ENCODE measurements at regions not wholly inside any gene's neighbourhood (a gene's known extent, or its start where the extent isn't known, plus 50 kb on each side); places are given as distances from the start of the nearest gene placed in this dataset.

DNA sequence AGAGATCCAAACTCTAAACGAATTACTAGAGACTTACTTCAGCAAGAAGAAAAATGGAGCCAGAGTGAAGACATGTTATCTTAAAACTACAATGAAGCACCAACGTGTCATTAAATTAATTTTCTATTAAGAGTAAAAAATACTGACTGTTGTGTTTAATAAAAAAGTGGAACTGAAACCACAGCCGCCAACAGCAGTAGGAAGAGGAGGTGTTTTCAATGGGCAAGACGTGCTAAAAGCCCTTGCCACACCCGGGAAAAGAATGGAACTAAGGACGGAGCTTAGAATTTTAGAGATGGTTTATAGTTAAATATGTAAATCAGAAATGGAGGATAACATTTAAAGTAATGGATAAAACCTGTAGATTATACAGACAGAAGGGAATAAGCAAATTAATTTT is 608.7 kb downstream of the TFAP2A start:
- H4K91ac ChIP-seq (ENCODE audit: insufficient read length, low read depth, low read length): no peak overlapping the region
- no peak overlapping the region for H2BK15ac ChIP-seq (ENCODE audit: low read depth, low read length)
- peaks cover 0 to 3% (median 0%) of the 10 kb centered on the region in 3 experiments; a peak in 1 of 7 replicates for H3K36me3 Mint-ChIP-seq (ENCODE audit: insufficient read depth in 1 of 3, low read depth in 3 of 3)
- H2BK20ac ChIP-seq (ENCODE audit: low read depth, low read length, poor library complexity, severe bottlenecking): no peak overlapping the region
- no peak overlapping the region for H4K8ac ChIP-seq (replicated peaks; ENCODE audit: insufficient read length, low read depth, low read length)
- H3T11ph ChIP-seq (ENCODE audit: low read length): no peak overlapping the region
- H3K9ac ChIP-seq (ENCODE audit: extremely low read depth, insufficient read length, low read length): no peak overlapping the region
- TF ChIP-seq, protein P1, sequence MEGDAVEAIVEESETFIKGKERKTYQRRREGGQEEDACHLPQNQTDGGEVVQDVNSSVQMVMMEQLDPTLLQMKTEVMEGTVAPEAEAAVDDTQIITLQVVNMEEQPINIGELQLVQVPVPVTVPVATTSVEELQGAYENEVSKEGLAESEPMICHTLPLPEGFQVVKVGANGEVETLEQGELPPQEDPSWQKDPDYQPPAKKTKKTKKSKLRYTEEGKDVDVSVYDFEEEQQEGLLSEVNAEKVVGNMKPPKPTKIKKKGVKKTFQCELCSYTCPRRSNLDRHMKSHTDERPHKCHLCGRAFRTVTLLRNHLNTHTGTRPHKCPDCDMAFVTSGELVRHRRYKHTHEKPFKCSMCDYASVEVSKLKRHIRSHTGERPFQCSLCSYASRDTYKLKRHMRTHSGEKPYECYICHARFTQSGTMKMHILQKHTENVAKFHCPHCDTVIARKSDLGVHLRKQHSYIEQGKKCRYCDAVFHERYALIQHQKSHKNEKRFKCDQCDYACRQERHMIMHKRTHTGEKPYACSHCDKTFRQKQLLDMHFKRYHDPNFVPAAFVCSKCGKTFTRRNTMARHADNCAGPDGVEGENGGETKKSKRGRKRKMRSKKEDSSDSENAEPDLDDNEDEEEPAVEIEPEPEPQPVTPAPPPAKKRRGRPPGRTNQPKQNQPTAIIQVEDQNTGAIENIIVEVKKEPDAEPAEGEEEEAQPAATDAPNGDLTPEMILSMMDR (conservative IDR thresholded peaks at IDR 0.05): no peak
- H3K18ac ChIP-seq (ENCODE audit: insufficient read length, low read depth, low read length): no peak overlapping the region
- no peak overlapping the region for H3K4ac ChIP-seq (ENCODE audit: low read depth, low read length)
- H3K4me2 ChIP-seq (ENCODE audit: insufficient read depth, insufficient read length, low read length): no peak overlapping the region
- H3K23me2 ChIP-seq (ENCODE audit: insufficient read length, low read depth, low read length, poor library complexity, severe bottlenecking): no peaks in the 10 kb centered on the region
- H2BK5ac ChIP-seq (ENCODE audit: insufficient read length, low read length): no peak overlapping the region
- H3K27ac Mint-ChIP-seq: no peak overlapping the region
- no peak overlapping the region for H3K4me3 Mint-ChIP-seq
- H4K20me1 ChIP-seq (ENCODE audit: control insufficient read depth, insufficient read depth, insufficient read length): no peaks in the 10 kb centered on the region
- peaks cover 9 to 10% of the 10 kb centered on the region in 2 experiments for H3K4me1 Mint-ChIP-seq
- no peak overlapping the region for H2BK12ac ChIP-seq (ENCODE audit: insufficient read length, low read depth, low read length)
- no peaks in the 10 kb centered on the region for H3K27me3 Mint-ChIP-seq (ENCODE audit: low read depth)
- no peaks in the 10 kb centered on the region for H3K27me3 ChIP-seq (ENCODE audit: insufficient read depth, low read length)
- DNase-seq: no peak
- no peak overlapping the region for H3K14ac ChIP-seq (ENCODE audit: insufficient read depth, low read length)
- H3K56ac ChIP-seq (ENCODE audit: insufficient read length, low read depth, low read length): no peak overlapping the region
- no peaks in the 10 kb centered on the region for H3K79me2 ChIP-seq (ENCODE audit: insufficient read depth, low read length)
- no peak overlapping the region for H2AFZ ChIP-seq (ENCODE audit: low read length)
- H3K4me1 ChIP-seq (ENCODE audit: insufficient read depth, low read length): no peaks in the 10 kb centered on the region; the same call in 1 of the 2 replicates
- no peak overlapping the region for H2BK120ac ChIP-seq (ENCODE audit: low read depth, low read length, poor library complexity, severe bottlenecking)
- 100% methylated on average over 1 of the region's 6 CpGs for WGBS (ENCODE audit: extremely low coverage, insufficient read length, low lambda C conversion rate)
- no peak overlapping the region for H4K5ac ChIP-seq (ENCODE audit: insufficient read length, low read depth, low read length)
- peaks cover 0 to 3% of the 10 kb centered on the region in 2 experiments; a peak in 2 of 5 replicates for H3K9me3 Mint-ChIP-seq
- H2AK5ac ChIP-seq (ENCODE audit: insufficient read length, low read length): no peak overlapping the region
- H3K27ac ChIP-seq (ENCODE audit: insufficient read length, low read depth, low read length): no peak overlapping the region
- H3K79me1 ChIP-seq (ENCODE audit: insufficient read depth, low read depth, low read length, poor library complexity, severe bottlenecking): no peaks in the 10 kb centered on the region
- H3K9me3 ChIP-seq (ENCODE audit: control insufficient read depth, low read depth, low read length): no peaks in the 10 kb centered on the region
- H3K23ac ChIP-seq (ENCODE audit: insufficient read length, low read depth, low read length): no peak overlapping the region

All from H9 (cell line).